IPS-20b (cell line): ENCODE measurements at regions not wholly inside any gene's neighbourhood (a gene's known extent, or its start where the extent isn't known, plus 50 kb on each side); places are given as distances from the start of the nearest gene placed in this dataset.
A peak's percentile ranks its signal among the peaks of the same experiment; 100 is the strongest.
"Not testable (repeated sequence)": the region's sequence is repeated elsewhere in the genome, so short reads cannot be mapped to it uniquely, and the experiment has no call there.

Experiments
- H3K27ac ChIP-seq: one replicate; pipeline ENCODE4 v1.5.1; 2013; ENCODE audit warnings: low read length
- H3K27me3 ChIP-seq: 2 replicates; pipeline ENCODE4 v1.6.1; 2013; ENCODE audit warnings: mild to moderate bottlenecking, low read length, inconsistent platforms; ENCODE audit not compliant: insufficient read depth
- H3K36me3 ChIP-seq: 2 replicates; pipeline ENCODE4 v1.6.1; 2013; ENCODE audit warnings: low read depth, mild to moderate bottlenecking, inconsistent platforms, low read length, moderate library complexity; ENCODE audit not compliant: insufficient read depth
- H3K4me1 ChIP-seq: 2 replicates; pipeline ENCODE4 v1.6.1; 2013; ENCODE audit warnings: mild to moderate bottlenecking, control low read depth, inconsistent platforms, low read length, moderate library complexity; ENCODE audit not compliant: insufficient read depth
- H3K4me3 ChIP-seq: 2 replicates; pipeline ENCODE4 v1.5.1; 2013; ENCODE audit warnings: mild to moderate bottlenecking, low read length, inconsistent platforms
- H3K9ac ChIP-seq: 2 replicates; pipeline ENCODE4 v1.6.1; 2013; ENCODE audit warnings: low read depth, mild to moderate bottlenecking, inconsistent platforms, low read length, moderate library complexity
- H3K9me3 ChIP-seq: 2 replicates; pipeline ENCODE4 v1.6.1; 2013; ENCODE audit warnings: mild to moderate bottlenecking, low read depth, low read length, inconsistent platforms; ENCODE audit not compliant: insufficient read depth

DNA sequence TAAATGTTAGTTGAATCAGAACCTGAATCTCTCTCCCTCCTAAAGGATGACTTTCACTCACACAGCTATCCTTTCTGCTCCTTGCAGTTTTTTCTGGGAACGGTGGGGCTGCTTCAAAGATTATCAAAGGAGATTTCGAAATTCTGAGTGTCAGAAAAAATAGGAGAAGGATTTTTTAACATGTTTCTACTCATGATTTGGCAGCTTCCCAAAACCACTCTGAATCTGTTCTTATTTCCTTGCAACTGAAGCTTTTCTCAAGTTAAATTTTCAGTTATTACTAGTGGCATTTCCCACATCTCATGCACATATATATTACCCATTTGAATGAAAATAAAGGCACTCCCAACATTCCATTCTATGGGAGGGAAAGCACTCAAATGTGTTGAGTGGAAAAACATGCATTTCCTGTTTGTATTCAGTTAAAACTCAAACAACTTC, 123.6 kb downstream of the LCA5 start:
- H3K36me3 ChIP-seq, result no peaks in the 10 kb centered on the region
- H3K27ac ChIP-seq, result no peak overlapping the region
- H3K9ac ChIP-seq, result no peak overlapping the region
- H3K4me3 ChIP-seq, result peak overlapping the region; percentile 24; the same call in 1 of the 2 replicates
- peaks cover 7% of the 10 kb centered on the region; the same call in 1 of the 2 replicates for H3K4me1 ChIP-seq
- H3K27me3 ChIP-seq, result no peaks in the 10 kb centered on the region
- H3K9me3 ChIP-seq, result no peaks in the 10 kb centered on the region

DNA sequence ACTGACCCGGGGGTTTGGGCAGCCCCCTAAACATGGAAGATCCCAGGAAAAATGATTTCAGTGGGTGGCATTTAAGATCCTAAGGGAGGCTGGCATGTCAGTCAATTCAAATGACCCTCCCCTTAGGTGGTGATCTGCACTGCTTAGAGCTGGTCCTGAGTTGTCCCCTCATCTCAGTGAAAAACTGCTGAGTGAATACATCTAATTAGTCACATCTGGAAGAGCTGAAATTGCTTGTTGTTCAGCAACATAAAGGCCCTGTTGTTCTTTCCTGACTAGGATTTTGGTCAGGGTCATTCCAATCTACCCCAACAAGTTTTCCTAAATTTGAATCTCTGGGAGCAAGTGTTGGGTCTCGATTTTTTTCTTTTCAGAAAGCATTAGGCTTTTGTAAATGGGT, 126.4 kb downstream of the LCA5 start:
- no peaks in the 10 kb centered on the region for H3K9me3 ChIP-seq
- peaks cover 7% of the 10 kb centered on the region; the same call in 1 of the 2 replicates for H3K4me1 ChIP-seq
- H3K4me3 ChIP-seq, result no peak overlapping the region
- H3K27ac ChIP-seq, result no peak overlapping the region
- no peaks in the 10 kb centered on the region for H3K36me3 ChIP-seq
- no peak overlapping the region for H3K9ac ChIP-seq
- no peaks in the 10 kb centered on the region for H3K27me3 ChIP-seq

DNA sequence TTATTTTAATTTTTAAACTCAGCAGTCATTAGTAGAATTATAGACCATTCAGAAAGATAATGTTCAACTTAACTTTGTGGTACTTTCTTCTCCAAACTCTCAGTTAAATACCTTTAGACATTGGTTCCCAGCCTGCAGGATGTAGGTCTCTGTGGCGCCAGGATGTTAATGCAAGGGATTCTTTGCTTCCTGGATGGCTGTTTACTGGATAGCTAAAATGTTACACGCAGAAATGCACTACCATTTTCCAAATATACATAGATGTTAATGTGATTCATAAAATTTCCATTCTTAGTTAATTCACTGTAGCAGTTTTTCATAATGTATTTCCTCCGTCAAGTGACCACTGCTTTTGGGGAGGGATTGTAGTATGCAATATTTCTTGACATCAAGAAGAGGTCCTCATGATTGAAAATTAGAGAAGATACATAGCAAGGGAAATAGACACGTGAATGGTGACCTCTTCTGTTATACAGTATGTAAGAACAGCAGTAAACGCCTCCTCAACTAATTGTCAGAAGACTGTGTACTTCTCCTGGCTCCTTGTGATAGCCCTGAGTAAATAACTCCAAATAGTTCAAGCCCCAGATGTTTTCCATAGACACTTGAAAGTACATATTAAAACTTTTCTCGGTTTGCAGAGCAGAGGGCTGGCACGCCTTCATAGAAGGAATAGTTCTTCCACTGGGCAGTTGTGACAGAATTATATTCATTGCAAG, 128.8 kb downstream of the LCA5 start:
- Histone ChIP-seq H3K27me3 (no peaks in the 10 kb centered on the region), H3K4me1 (no peaks in the 10 kb centered on the region)

DNA sequence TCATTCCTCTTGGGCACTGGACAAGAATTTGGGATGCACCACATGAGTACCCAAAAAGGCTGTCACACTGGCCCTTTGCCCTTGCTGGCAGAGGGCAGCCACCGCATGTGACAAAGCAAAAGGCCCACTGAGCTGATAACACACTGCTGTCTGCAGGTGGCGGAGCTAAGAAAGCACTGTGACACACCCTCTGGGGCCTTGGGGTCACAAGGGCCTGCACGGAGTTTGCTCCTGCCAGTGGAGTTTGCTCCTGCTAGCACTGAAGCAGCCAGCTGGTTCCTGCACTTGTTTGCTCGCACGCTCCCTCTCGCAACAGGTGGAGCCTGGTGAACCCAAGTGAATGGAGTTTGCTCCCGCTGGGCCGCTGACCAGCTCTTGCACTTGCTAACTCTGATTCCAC, 132.6 kb downstream of the LCA5 start:
- Histone ChIP-seq H3K27ac (no peak overlapping the region), H3K9me3 (no peaks in the 10 kb centered on the region), H3K4me1 (no peaks in the 10 kb centered on the region), H3K36me3 (no peaks in the 10 kb centered on the region), H3K9ac (no peak overlapping the region), H3K27me3 (no peaks in the 10 kb centered on the region), H3K4me3 (no peak overlapping the region)

More for the DNA sequence above, 128.8 kb downstream of the LCA5 start:
- Histone ChIP-seq H3K9me3 (no peaks in the 10 kb centered on the region), H3K4me3 (no peak overlapping the region), H3K27ac (no peak overlapping the region), H3K9ac (no peak overlapping the region), H3K36me3 (no peaks in the 10 kb centered on the region)

DNA sequence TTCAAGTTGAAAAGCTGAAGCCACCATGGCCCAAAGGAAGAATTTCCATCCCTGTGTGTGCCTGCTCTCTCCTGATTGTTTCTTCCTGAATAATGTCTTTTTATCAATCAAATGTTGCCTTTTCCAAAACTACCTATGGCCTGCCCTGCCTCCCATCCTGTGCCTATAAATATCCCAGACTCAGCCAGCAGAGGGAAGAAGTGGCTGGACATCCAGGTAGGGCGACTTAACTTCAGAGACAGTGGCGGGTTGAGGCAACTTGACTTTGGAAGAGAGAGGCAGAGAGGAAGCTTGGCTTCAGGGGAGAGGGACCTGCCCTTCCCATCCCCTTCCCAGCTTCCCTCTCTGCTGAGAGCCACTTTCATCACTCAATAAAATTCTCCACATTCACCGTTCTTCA, 133.0 kb downstream of the LCA5 start:
- Histone ChIP-seq H3K9ac (no peak overlapping the region), H3K27me3 (no peaks in the 10 kb centered on the region), H3K9me3 (no peaks in the 10 kb centered on the region), H3K4me3 (no peak overlapping the region), H3K36me3 (no peaks in the 10 kb centered on the region), H3K27ac (no peak overlapping the region), H3K4me1 (no peaks in the 10 kb centered on the region)

DNA sequence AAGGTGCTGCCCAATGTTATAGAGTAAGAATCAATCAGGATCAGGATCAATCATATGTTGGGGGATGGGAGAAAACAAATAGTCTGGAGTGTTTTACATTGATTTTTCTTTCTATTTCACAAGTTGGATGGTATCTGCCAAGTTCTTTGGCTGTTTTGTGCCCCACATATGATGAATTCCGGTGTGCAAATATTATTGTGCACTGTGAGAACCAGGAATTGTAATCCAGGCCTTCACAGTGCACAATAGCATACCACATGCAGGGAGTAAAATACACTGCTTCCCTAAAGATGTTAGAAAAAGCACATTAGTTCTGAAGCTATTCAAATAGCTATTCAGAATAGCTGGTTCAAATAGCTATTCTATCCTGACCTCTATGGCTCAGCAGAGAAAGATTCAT, 133.7 kb downstream of the LCA5 start:
- H3K36me3 ChIP-seq, result no peaks in the 10 kb centered on the region
- H3K27ac ChIP-seq, result no peak overlapping the region
- no peaks in the 10 kb centered on the region for H3K27me3 ChIP-seq

DNA sequence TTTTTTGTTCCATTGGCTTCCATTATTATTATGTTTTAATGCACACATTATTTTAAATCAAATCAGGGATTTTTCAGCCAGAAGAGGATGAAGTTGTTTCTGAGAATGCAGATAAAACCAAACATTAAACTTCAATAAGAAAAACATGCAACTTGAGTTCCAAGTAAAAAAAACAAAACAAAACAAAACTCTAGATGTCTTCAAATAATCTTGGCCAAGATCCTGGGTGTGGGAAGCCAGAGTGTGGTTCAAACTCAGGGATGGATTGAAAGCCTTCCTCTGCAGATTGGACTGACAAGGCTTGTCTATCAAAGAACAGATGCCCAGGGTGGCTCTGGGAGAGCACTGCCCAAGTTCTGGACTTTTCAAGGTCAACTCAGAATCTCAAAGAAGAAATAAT, 134.1 kb downstream of the LCA5 start:
- Histone ChIP-seq H3K36me3 (no peaks in the 10 kb centered on the region), H3K4me3 (no peak overlapping the region), H3K9ac (no peak overlapping the region), H3K27ac (no peak overlapping the region), H3K4me1 (no peaks in the 10 kb centered on the region), H3K27me3 (no peaks in the 10 kb centered on the region), H3K9me3 (no peaks in the 10 kb centered on the region)

More for the DNA sequence above, 133.7 kb downstream of the LCA5 start:
- Histone ChIP-seq H3K4me3 (no peak overlapping the region), H3K4me1 (no peaks in the 10 kb centered on the region), H3K9ac (no peak overlapping the region), H3K9me3 (no peaks in the 10 kb centered on the region)

DNA sequence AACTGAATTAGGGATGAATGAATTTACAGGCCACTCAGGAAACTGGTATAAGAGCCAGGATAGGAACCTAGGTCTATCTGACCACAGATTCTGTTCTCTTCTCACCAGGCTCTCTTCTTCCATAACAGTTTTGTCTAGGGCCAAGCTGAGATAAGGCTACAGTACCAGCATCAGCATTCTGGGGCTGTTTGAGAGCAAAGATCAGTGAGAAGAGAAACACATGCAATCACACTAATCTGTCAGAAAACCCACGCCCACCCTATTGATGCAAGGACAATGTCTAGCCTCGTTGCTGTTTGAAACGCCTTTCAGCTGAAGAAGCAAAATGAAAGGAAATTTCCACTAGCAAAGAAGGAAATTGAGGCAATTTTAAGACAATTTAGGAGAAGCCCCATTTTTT, 137.7 kb downstream of the LCA5 start:
- no peaks in the 10 kb centered on the region for H3K36me3 ChIP-seq
- no peak overlapping the region for H3K27ac ChIP-seq
- H3K27me3 ChIP-seq, result no peaks in the 10 kb centered on the region
- H3K4me3 ChIP-seq, result no peak overlapping the region
- H3K4me1 ChIP-seq, result no peaks in the 10 kb centered on the region
- H3K9me3 ChIP-seq, result no peaks in the 10 kb centered on the region
- no peak overlapping the region for H3K9ac ChIP-seq

DNA sequence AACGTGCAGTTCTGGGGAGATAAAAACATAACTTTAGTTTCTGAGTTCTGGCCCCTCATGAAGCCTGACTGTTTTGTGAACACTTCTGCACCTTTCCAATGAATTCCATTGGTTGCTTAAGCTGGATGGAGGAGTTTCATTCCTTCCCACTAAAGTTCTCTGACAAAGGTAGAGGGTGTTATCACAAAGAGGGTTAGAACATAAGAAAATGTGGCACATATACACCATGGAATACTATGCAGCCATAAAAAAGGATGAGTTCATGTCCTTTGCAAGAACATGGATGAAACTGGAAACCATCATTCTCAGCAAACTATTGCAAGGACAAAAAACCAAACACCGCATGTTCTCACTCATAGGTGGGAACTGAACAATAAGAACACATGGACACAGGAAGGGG, 138.6 kb downstream of the LCA5 start:
- not testable (repeated sequence) for H3K27me3 ChIP-seq, H3K4me3 ChIP-seq, H3K36me3 ChIP-seq, H3K27ac ChIP-seq, H3K9me3 ChIP-seq, H3K4me1 ChIP-seq, H3K9ac ChIP-seq

DNA sequence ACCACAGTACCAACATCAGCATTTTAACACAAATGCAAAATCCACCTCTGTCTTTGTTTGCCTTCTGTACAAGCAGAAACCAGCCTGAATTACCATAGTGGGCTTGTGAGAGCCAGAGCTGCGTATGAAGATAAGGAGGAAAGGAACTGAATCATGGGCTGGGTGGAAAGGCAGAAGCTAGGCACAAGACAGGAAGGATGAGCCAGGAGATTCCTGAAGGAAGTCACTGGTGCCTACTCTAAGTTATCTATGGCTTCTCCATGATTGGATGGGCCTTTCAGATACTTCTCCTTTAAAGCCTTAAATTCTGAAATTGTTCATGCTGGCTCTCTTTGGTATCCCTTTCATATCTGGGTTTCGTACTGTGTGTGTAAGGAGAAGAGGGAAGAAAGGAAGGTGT, 140.6 kb downstream of the LCA5 start:
- H3K4me1 ChIP-seq, result no peaks in the 10 kb centered on the region
- no peaks in the 10 kb centered on the region for H3K36me3 ChIP-seq
- H3K4me3 ChIP-seq, result no peak overlapping the region

DNA sequence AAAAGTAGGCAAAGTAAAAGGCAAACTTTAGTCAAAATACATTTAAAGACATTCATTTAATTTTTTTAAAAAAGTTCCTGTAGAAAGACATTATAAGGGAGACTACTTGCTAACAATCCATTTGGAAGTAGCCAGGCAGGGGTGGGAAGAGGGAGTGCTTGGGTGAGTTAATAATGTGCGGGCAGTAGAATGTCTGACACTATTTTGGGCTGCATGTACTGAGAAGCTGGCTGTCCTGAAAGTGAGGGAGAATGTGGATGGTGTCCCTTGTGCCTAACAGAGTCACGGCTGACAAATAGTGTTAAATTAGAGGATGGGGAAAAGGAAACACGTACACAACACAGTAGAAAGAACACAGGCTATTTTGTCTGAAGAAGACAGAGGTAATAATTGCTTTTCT, 142.5 kb downstream of the LCA5 start:
- H3K9me3 ChIP-seq, result no peaks in the 10 kb centered on the region
- H3K27me3 ChIP-seq, result no peaks in the 10 kb centered on the region
- H3K4me1 ChIP-seq, result no peaks in the 10 kb centered on the region
- no peak overlapping the region for H3K27ac ChIP-seq
- no peak overlapping the region for H3K9ac ChIP-seq
- H3K4me3 ChIP-seq, result no peak overlapping the region
- no peaks in the 10 kb centered on the region for H3K36me3 ChIP-seq

More for the DNA sequence above, 140.6 kb downstream of the LCA5 start:
- Histone ChIP-seq H3K9me3 (no peaks in the 10 kb centered on the region), H3K27ac (no peak overlapping the region), H3K9ac (no peak overlapping the region), H3K27me3 (no peaks in the 10 kb centered on the region)

DNA sequence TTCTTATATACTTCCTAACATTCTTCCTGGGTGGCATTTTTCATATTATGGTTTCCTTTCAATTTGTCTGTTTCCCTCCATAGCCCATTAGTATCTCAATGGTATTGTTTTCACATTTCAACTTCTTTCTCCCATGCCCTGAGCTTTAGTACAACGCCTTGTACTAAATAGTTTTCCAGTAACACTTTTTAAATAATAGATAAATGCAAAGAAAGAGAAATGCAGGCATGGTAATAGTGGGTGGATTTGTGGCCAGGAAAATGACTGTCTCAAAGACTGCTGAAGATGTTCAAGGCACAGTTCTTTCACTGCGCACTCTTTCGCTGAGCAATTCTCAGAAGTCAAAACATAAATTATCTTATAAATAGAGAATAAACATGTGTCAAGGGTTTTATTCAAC, 145.1 kb downstream of the LCA5 start:
- Histone ChIP-seq H3K4me3 (no peak overlapping the region), H3K36me3 (no peaks in the 10 kb centered on the region), H3K9me3 (no peaks in the 10 kb centered on the region)

More for the DNA sequence above, 145.1 kb downstream of the LCA5 start:
- Histone ChIP-seq H3K27ac (no peak overlapping the region), H3K27me3 (no peaks in the 10 kb centered on the region), H3K4me1 (no peaks in the 10 kb centered on the region), H3K9ac (no peak overlapping the region)
